ENCODE measurements at regions not wholly inside any gene's neighbourhood (a gene's known extent, or its start where the extent isn't known, plus 50 kb on each side); places are given as distances from the start of the nearest gene placed in this dataset.

GRCh38 chr6:109236115-109237076, 141.1 kb downstream of the CEP57L1 start:
- TF ChIP-seq, protein P1, sequence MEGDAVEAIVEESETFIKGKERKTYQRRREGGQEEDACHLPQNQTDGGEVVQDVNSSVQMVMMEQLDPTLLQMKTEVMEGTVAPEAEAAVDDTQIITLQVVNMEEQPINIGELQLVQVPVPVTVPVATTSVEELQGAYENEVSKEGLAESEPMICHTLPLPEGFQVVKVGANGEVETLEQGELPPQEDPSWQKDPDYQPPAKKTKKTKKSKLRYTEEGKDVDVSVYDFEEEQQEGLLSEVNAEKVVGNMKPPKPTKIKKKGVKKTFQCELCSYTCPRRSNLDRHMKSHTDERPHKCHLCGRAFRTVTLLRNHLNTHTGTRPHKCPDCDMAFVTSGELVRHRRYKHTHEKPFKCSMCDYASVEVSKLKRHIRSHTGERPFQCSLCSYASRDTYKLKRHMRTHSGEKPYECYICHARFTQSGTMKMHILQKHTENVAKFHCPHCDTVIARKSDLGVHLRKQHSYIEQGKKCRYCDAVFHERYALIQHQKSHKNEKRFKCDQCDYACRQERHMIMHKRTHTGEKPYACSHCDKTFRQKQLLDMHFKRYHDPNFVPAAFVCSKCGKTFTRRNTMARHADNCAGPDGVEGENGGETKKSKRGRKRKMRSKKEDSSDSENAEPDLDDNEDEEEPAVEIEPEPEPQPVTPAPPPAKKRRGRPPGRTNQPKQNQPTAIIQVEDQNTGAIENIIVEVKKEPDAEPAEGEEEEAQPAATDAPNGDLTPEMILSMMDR (IDR thresholded peaks at IDR 0.05): no peak
- TF ChIP-seq POLR2A (IDR thresholded peaks at IDR 0.05) (no peak), EP300 (IDR thresholded peaks at IDR 0.05) (no peak)
